ENCODE measurements at regions not wholly inside any gene's neighbourhood (a gene's known extent, or its start where the extent isn't known, plus 50 kb on each side); places are given as distances from the start of the nearest gene placed in this dataset.

GRCh38 chr5:121221483-121221882, 630.2 kb upstream of the FTMT start:
- DNase-seq = no peak

- no peak for DNase-seq
Measured at GRCh38 chr5:121226765-121227164, 624.9 kb upstream of the FTMT start.

GRCh38 chr5:121239951-121240350, 611.7 kb upstream of the FTMT start:
- DNase-seq = peak; percentile 30

- DNase-seq = no peak
Measured at GRCh38 chr5:121246971-121247370, 604.7 kb upstream of the FTMT start.

- no peak for DNase-seq
Measured at GRCh38 chr5:121251954-121252353, 599.7 kb upstream of the FTMT start.

GRCh38 chr5:121257621-121258020, 594.1 kb upstream of the FTMT start:
- no peak for DNase-seq

GRCh38 chr5:121263456-121263855, 588.2 kb upstream of the FTMT start:
- no peak for DNase-seq

- DNase-seq = no peak
Measured at GRCh38 chr5:121264605-121265004, 587.1 kb upstream of the FTMT start.

GRCh38 chr5:121271546-121271945, 580.1 kb upstream of the FTMT start:
- DNase-seq = no peak

- peak; percentile 2 for DNase-seq
Measured at GRCh38 chr5:121273833-121274433, 577.7 kb upstream of the FTMT start.

- DNase-seq = no peak
Measured at GRCh38 chr5:121279801-121280200, 571.9 kb upstream of the FTMT start.

- DNase-seq = no peak
Measured at GRCh38 chr5:121285801-121286521, 565.7 kb upstream of the FTMT start.

- DNase-seq = no peak
Measured at GRCh38 chr5:121288781-121289180, 562.9 kb upstream of the FTMT start.

GRCh38 chr5:121292664-121293063, 559.0 kb upstream of the FTMT start:
- no peak for DNase-seq

GRCh38 chr5:121296356-121296755, 555.3 kb upstream of the FTMT start:
- DNase-seq = no peak

GRCh38 chr5:121299153-121299552, 552.5 kb upstream of the FTMT start:
- no peak for DNase-seq

- no peak for DNase-seq
Measured at GRCh38 chr5:121304838-121305237, 546.8 kb upstream of the FTMT start.

GRCh38 chr5:121313886-121314285, 537.8 kb upstream of the FTMT start:
- DNase-seq = no peak

GRCh38 chr5:121315786-121316185, 535.9 kb upstream of the FTMT start:
- DNase-seq = no peak

GRCh38 chr5:121319292-121319691, 532.4 kb upstream of the FTMT start:
- no peak for DNase-seq

GRCh38 chr5:121325930-121326329, 525.8 kb upstream of the FTMT start:
- DNase-seq = peak; percentile 14

- DNase-seq = peak; percentile 31
Measured at GRCh38 chr5:121350181-121350930, 501.3 kb upstream of the FTMT start.

GRCh38 chr5:121366515-121366914, 485.2 kb upstream of the FTMT start:
- DNase-seq = no peak

- DNase-seq = no peak
Measured at GRCh38 chr5:121373371-121373770, 478.3 kb upstream of the FTMT start.

Measured in eye (tissue), 1 donor.